ENCODE measurements at regions not wholly inside any gene's neighbourhood (a gene's known extent, or its start where the extent isn't known, plus 50 kb on each side); places are given as distances from the start of the nearest gene placed in this dataset.

GRCh38 chr13:40342901-40343300, 323.5 kb downstream of the FOXO1 start:
- TF ChIP-seq NANOG (IDR thresholded peaks at IDR 0.05; ENCODE audit: borderline replicate concordance) (no peak), CTCF (conservative IDR thresholded peaks at IDR 0.05; ENCODE audit: low read depth in 2 of 2) (no peak), EZH2 (IDR thresholded peaks at IDR 0.05; ENCODE audit: low read depth, unreplicated experiment) (no peak), STAT1 (IDR thresholded peaks at IDR 0.05; ENCODE audit: unreplicated experiment) (no peak), POLR2AphosphoS5 (IDR thresholded peaks at IDR 0.05; ENCODE audit: low read depth) (no peak), ETS1 (IDR thresholded peaks at IDR 0.05) (no peak), REST (IDR thresholded peaks at IDR 0.05; ENCODE audit: unreplicated experiment) (no peak)

Data from GM23338 (cell line).